Activated T-cell treated with anti-CD3 and anti-CD28 coated beads, Interleukin-2, amount 50 U/mL, for 72 hours (primary cell): ENCODE measurements at regions not wholly inside any gene's neighbourhood (a gene's known extent, or its start where the extent isn't known, plus 50 kb on each side); places are given as distances from the start of the nearest gene placed in this dataset.

ENCODE experiments used
- ATAC-seq, 2 donors: fragments of 150-1000 bp; cut with Tn5 transposase; replicated peaks in 1 of 2; 2 replicates each; pipeline ENCODE4 v1.10.0; 2021; ENCODE audit warnings: moderate library complexity in 2 of 2, mild to moderate bottlenecking in 1 of 2
- DNase-seq, 2 donors: peaks; one replicate each; pipeline ENCODE4 v3.0.0; 2021 to 2022; ENCODE audit warnings: mixed read lengths in 1 of 2
- H3K27ac Mint-ChIP-seq: one replicate; pipeline ENCODE4 v1.8.0; 2022; ENCODE audit warnings: mild to moderate bottlenecking, moderate library complexity, mixed read lengths
- H3K27me3 Mint-ChIP-seq: one replicate; pipeline ENCODE4 v1.8.0; 2022; ENCODE audit warnings: low read depth, mixed read lengths
- H3K36me3 Mint-ChIP-seq, 2 donors: one replicate each; pipeline ENCODE4 v1.8.0; 2022; ENCODE audit warnings: mixed read lengths in 2 of 2, mild to moderate bottlenecking in 1 of 2; ENCODE audit not compliant: insufficient read depth in 2 of 2
- H3K4me1 Mint-ChIP-seq: one replicate; pipeline ENCODE4 v1.8.0; 2022; ENCODE audit warnings: low read depth, mixed read lengths
- H3K4me3 Mint-ChIP-seq, 2 donors: one replicate each; pipeline ENCODE4 v1.8.0; 2022; ENCODE audit warnings: mild to moderate bottlenecking in 2 of 2, mixed read lengths in 2 of 2, moderate library complexity in 2 of 2
- H3K9me3 Mint-ChIP-seq, 2 donors: one replicate each; pipeline ENCODE4 v1.8.0; 2022; ENCODE audit warnings: mixed read lengths in 2 of 2

GRCh38 chr11:86749821-86750401 lies 50.4 kb upstream of the PRSS23 start:
- peaks cover 56% of the 10 kb centered on the region for H3K27me3 Mint-ChIP-seq
- no peak for DNase-seq
- no peak overlapping the region for H3K4me3 Mint-ChIP-seq
- no peaks in the 10 kb centered on the region for H3K36me3 Mint-ChIP-seq
- peaks cover 5% of the 10 kb centered on the region for H3K4me1 Mint-ChIP-seq
- no peak overlapping the region for H3K27ac Mint-ChIP-seq
- no peak for ATAC-seq
- H3K9me3 Mint-ChIP-seq, result no peaks in the 10 kb centered on the region

DNA sequence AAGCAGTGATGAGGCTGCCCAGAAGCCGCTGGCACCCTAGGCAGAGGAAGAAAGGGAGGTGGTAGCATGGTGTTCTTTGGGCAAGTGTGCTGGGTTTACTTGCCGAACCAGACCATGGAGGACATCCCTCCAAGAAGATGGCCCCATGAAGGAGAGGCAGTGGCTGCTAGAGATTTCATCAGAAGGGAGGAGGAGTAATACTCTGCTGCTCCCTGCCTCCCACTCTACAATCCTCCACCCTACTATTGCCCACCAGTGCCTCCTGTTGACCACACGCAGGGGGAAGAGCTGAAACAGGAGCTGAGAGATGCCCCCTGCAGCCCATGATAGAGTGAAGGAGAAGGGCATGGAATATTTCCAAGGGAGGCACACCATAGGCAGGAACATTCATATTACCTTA lies 51.0 kb upstream of the PRSS23 start:
- no peak for DNase-seq
- Mint-ChIP-seq H3K27me3 (peaks cover 59% of the 10 kb centered on the region), H3K9me3 (no peaks in the 10 kb centered on the region), H3K27ac (no peak overlapping the region), H3K36me3 (no peaks in the 10 kb centered on the region), H3K4me1 (peaks cover 5% of the 10 kb centered on the region), H3K4me3 (no peak overlapping the region)
- no peak for ATAC-seq

DNA sequence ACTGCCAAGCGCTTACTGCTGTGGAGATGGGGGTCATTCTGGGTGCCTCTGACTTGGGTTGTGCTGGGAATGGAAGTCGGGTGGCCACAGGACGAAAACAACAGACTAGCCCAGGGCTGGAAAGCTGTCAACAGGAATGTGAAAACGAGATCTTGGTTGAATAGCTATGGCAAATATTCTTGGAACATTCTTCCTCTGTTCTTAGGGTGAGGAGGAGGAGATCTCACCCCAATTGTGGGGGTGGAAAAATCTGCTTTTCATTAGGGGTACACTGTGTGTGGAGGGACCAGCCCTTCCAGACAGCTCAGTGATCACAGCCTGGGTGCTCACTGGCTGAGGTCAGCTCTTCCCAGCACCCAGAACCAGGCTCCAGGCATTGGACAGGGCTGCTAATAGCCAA lies 52.0 kb upstream of the PRSS23 start:
- no peaks in the 10 kb centered on the region for H3K9me3 Mint-ChIP-seq
- peaks cover 15% of the 10 kb centered on the region for H3K4me1 Mint-ChIP-seq
- no peak overlapping the region for H3K27ac Mint-ChIP-seq
- H3K36me3 Mint-ChIP-seq, result no peaks in the 10 kb centered on the region
- H3K4me3 Mint-ChIP-seq, result no peak overlapping the region
- DNase-seq, result no peak
- no peak for ATAC-seq
- H3K27me3 Mint-ChIP-seq, result peaks cover 59% of the 10 kb centered on the region

- H3K36me3 Mint-ChIP-seq, result no peaks in the 10 kb centered on the region
- peaks cover 60% of the 10 kb centered on the region for H3K27me3 Mint-ChIP-seq
- H3K27ac Mint-ChIP-seq, result no peak overlapping the region
- no peak overlapping the region for H3K4me3 Mint-ChIP-seq
- no peak for DNase-seq
- no peak for ATAC-seq
- no peaks in the 10 kb centered on the region for H3K9me3 Mint-ChIP-seq
- H3K4me1 Mint-ChIP-seq, result peaks cover 20% of the 10 kb centered on the region
These were observed 52.5 kb upstream of the PRSS23 start for GRCh38 chr11:86747801-86748200.

GRCh38 chr11:86746514-86746913 lies 53.8 kb upstream of the PRSS23 start:
- no peaks in the 10 kb centered on the region for H3K9me3 Mint-ChIP-seq
- no peaks in the 10 kb centered on the region for H3K36me3 Mint-ChIP-seq
- H3K27ac Mint-ChIP-seq, result no peak overlapping the region
- no peak for ATAC-seq
- no peak overlapping the region for H3K4me3 Mint-ChIP-seq
- H3K4me1 Mint-ChIP-seq, result peaks cover 33% of the 10 kb centered on the region
- H3K27me3 Mint-ChIP-seq, result peaks cover 64% of the 10 kb centered on the region
- DNase-seq, result no peak

DNA sequence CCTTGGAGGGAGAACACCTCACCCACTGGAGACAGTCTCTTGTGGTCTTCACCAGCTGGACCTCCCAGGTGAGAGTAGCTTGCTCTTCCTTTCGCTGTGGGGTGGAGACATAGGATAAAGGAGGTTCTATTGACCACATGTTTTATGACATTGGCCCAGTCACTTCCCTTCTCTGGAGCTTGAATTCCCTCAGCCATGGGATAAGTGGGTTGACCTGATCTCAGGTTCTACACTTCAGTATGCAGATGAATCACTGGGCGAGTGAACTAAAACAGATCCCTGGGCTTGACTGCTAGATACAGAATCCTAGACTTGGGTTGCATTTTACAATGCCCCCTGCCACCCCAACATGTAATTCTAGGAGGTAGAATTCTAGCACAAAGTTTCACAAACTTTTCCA lies 54.8 kb upstream of the PRSS23 start:
- Mint-ChIP-seq H3K27ac (no peak overlapping the region), H3K27me3 (peaks cover 54% of the 10 kb centered on the region), H3K4me3 (no peak overlapping the region), H3K4me1 (peaks cover 43% of the 10 kb centered on the region), H3K9me3 (no peaks in the 10 kb centered on the region), H3K36me3 (no peaks in the 10 kb centered on the region)
- no peak for DNase-seq
- no peak for ATAC-seq

DNA sequence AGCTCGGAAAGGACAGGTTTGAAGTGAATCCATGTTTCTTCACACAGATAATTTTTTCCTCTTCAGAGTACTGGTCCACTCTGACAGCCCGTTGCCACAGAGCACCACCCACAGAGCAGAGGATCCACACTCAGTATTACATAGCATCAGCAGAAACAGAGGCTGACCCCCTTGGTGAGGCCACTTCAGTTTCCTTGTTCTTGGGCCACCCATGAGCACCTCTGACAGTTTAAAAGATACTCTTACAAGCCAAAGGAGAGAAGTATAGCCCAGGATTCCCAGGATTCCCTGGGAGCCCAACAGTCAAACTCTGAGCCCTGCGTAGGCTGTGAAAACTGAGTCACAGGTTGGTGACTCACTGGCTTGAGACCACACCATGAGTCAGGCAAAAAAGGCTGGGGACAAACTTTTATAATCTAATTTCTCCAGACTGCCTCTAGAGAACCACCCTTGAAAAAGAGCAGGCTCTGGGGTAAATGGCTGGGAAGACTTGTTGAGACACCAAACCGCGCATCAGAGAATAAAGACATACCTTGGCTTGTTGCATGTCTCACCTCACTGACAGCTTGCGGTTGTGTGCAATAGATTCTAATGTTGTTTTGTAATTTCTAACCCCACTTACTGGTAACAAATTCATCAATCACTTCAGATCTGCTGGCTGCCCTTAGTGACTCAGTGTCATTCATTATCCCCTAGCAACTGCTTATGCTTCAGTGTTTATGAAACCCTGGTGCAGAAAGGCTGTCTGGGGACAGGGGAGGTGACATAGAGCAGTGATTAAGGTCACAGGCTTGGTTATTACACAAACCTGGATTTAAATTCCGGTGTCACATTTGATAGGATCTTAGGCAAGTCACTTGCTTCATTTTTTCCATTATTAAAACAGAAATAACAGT lies 56.9 kb upstream of the PRSS23 start:
- no peaks in the 10 kb centered on the region for H3K9me3 Mint-ChIP-seq
- DNase-seq (peak; percentile 55 to 66), ATAC-seq (peak; percentile 85 to 89)
- no peaks in the 10 kb centered on the region for H3K36me3 Mint-ChIP-seq
- H3K27me3 Mint-ChIP-seq, result peaks cover 42% of the 10 kb centered on the region
- peak overlapping the region in 1 of 2 donors; percentile 8 for H3K4me3 Mint-ChIP-seq
- H3K27ac Mint-ChIP-seq, result no peak overlapping the region
- peaks cover 47% of the 10 kb centered on the region for H3K4me1 Mint-ChIP-seq

DNA sequence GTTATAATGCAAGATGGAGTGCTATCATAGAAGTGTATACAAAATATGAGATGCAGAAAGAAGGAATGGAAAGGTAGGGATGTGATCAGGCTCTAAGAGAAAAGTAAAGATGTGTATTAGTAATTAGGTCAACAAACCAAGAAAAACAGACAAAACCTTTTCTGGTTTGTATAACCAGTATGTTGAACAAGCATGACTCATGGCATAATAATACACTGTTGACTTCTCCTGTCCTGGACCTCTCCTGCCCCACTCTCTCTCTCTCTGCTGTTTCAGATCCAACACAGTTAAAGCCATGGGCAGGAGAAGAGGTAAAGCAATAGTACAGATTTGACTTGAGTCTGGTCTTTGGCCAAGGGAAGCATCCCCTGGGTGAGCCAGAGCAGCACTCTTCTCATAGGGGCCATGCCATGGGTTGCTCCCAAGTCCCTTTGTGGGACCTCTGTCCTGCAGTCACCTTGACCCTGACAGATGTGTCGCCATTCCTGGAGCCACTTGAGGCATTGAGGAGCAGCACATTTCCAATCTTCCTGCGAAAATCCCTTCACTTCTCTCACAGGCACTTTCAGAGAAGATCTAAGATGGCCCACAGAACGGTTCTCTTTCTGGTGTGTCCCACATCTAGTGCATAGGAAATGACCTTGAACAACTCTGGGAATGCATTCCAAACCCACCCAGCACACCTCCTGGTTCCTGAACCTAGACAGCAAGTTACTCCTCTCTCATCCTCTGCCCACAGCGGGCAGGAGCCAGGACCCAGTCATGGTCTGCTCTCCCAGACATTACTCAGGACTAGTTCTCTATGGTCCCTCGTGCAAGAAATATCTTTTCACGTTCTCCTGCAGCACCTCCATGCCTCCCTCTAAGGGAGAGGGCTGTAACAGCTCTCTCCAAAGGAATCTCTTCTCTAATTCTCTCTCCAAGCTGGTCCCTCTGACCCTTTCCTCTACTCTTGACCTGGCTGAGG lies 58.2 kb upstream of the PRSS23 start:
- no peak overlapping the region for H3K4me3 Mint-ChIP-seq
- no peaks in the 10 kb centered on the region for H3K36me3 Mint-ChIP-seq
- peak overlapping the region; percentile 22 for H3K27ac Mint-ChIP-seq
- H3K4me1 Mint-ChIP-seq, result peaks cover 47% of the 10 kb centered on the region
- ATAC-seq (no peak), DNase-seq (no peak)
- peaks cover 41% of the 10 kb centered on the region for H3K27me3 Mint-ChIP-seq
- H3K9me3 Mint-ChIP-seq, result no peaks in the 10 kb centered on the region

- Mint-ChIP-seq H3K36me3 (no peaks in the 10 kb centered on the region), H3K27ac (no peak overlapping the region), H3K9me3 (no peaks in the 10 kb centered on the region), H3K4me3 (no peak overlapping the region), H3K27me3 (peaks cover 47% of the 10 kb centered on the region), H3K4me1 (peaks cover 47% of the 10 kb centered on the region)
- DNase-seq (no peak), ATAC-seq (no peak)
These were observed 58.9 kb upstream of the PRSS23 start for GRCh38 chr11:86741484-86741835.

DNA sequence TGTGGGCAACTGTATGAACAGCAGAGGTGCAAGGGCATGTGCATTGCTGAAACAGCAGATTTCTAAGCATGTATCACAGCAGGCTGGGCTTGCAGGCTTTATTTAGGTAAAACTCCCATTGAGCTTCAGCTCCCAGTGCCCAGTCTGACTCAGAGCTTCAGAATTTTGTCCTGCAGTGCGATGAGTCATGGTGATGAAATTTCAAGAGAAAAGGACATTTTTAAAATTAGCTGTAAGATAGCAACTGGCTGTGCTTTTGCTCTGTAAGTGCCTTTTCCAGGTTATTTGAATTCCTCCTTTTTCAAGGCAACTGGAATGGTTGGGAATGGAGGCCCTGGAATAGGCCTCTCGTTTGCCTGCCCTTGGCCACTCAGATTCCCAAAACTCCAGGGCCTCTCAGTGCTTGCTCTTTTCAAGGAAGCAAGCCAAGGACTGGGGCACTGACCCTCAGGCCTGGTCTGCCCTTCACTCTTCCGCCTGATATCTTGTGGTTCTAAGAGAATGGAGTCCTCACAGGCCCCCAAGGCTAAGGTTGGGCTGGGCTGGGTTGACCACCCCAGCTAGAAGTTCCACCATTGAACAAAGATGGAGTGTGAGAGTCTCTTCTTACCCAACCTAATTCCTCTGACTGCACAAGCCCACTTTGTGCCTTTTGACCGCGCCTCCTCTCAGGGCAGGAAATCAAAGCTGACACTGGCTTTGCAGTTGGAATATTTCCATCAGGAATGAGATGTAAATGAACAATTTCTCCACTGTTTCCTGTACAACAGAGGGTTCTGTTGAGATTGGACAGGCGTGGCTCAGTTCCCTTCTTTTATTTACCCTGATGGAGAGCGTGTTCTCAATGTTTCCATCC lies 59.5 kb upstream of the PRSS23 start:
- Mint-ChIP-seq H3K27ac (no peak overlapping the region), H3K9me3 (no peaks in the 10 kb centered on the region), H3K4me1 (peaks cover 47% of the 10 kb centered on the region), H3K27me3 (peaks cover 47% of the 10 kb centered on the region), H3K36me3 (no peaks in the 10 kb centered on the region), H3K4me3 (peak overlapping the region in 1 of 2 donors; percentile 60)
- DNase-seq (peak; percentile 41 to 49), ATAC-seq (peak; percentile 50 to 54)

- Mint-ChIP-seq H3K27me3 (peaks cover 34% of the 10 kb centered on the region), H3K36me3 (no peaks in the 10 kb centered on the region), H3K4me3 (no peak overlapping the region), H3K27ac (no peak overlapping the region), H3K9me3 (no peaks in the 10 kb centered on the region), H3K4me1 (peaks cover 35% of the 10 kb centered on the region)
- DNase-seq (no peak), ATAC-seq (no peak)
These were observed 61.8 kb upstream of the PRSS23 start for GRCh38 chr11:86738568-86738967.

- Mint-ChIP-seq H3K27me3 (peaks cover 32% of the 10 kb centered on the region), H3K4me3 (no peak overlapping the region), H3K4me1 (peaks cover 26% of the 10 kb centered on the region), H3K27ac (no peak overlapping the region), H3K9me3 (no peaks in the 10 kb centered on the region), H3K36me3 (no peaks in the 10 kb centered on the region)
- no peak for DNase-seq
- no peak for ATAC-seq
These were observed 62.6 kb upstream of the PRSS23 start for GRCh38 chr11:86737737-86738136.
